Activated naive CD4-positive, alpha-beta T cell treated with anti-CD3 and anti-CD28 coated beads, Interleukin-2, amount 50 U/mL, for 72 hours (primary cell): ENCODE measurements at regions not wholly inside any gene's neighbourhood (a gene's known extent, or its start where the extent isn't known, plus 50 kb on each side); places are given as distances from the start of the nearest gene placed in this dataset.

ENCODE experiments used
- ATAC-seq, 2 donors: fragments of 150-1000 bp; cut with Tn5 transposase; 2 replicates each; pipeline ENCODE4 v1.10.0; 2021; ENCODE audit warnings: mild to moderate bottlenecking in 2 of 2, moderate library complexity in 2 of 2
- DNase-seq, 2 donors: peaks; one replicate each; pipeline ENCODE4 v3.0.0; 2021 to 2022; ENCODE audit warnings: low spot score in 2 of 2
- H3K27ac Mint-ChIP-seq, 2 donors: one replicate each; pipeline ENCODE4 v1.8.0; 2022; ENCODE audit warnings: mild to moderate bottlenecking in 2 of 2, mixed read lengths in 2 of 2
- H3K36me3 Mint-ChIP-seq, 2 donors: one replicate each; pipeline ENCODE4 v1.8.0; 2022; ENCODE audit warnings: mixed read lengths in 2 of 2
- H3K9me3 Mint-ChIP-seq, 2 donors: one replicate each; pipeline ENCODE4 v1.8.0; 2022; ENCODE audit warnings: mixed read lengths in 2 of 2

- Mint-ChIP-seq H3K36me3 (no peaks in the 10 kb centered on the region), H3K9me3 (no peaks in the 10 kb centered on the region), H3K27ac (no peak overlapping the region)
- ATAC-seq (no peak), DNase-seq (no peak)
Observed at GRCh38 chr5:126354858-126355731, 68.1 kb upstream of the GRAMD2B start.

- Mint-ChIP-seq H3K9me3 (no peaks in the 10 kb centered on the region), H3K36me3 (no peaks in the 10 kb centered on the region), H3K27ac (no peak overlapping the region)
- DNase-seq: no peak
- no peak for ATAC-seq
Observed at GRCh38 chr5:126355940-126356339, 67.3 kb upstream of the GRAMD2B start.

- Mint-ChIP-seq H3K27ac (no peak overlapping the region), H3K9me3 (no peaks in the 10 kb centered on the region), H3K36me3 (no peaks in the 10 kb centered on the region)
- ATAC-seq (no peak), DNase-seq (no peak)
Observed at GRCh38 chr5:126357585-126358342, 65.4 kb upstream of the GRAMD2B start.

GRCh38 chr5:126358525-126358924 lies 64.7 kb upstream of the GRAMD2B start:
- H3K36me3 Mint-ChIP-seq: no peaks in the 10 kb centered on the region
- DNase-seq (no peak), ATAC-seq (peak in 1 of 2 donors; percentile 57)
- no peaks in the 10 kb centered on the region for H3K9me3 Mint-ChIP-seq
- H3K27ac Mint-ChIP-seq: no peak overlapping the region

GRCh38 chr5:126359884-126360283 lies 63.3 kb upstream of the GRAMD2B start:
- ATAC-seq (peak in 1 of 2 donors; percentile 36), DNase-seq (no peak)
- no peak overlapping the region for H3K27ac Mint-ChIP-seq
- H3K9me3 Mint-ChIP-seq: no peaks in the 10 kb centered on the region
- H3K36me3 Mint-ChIP-seq: no peaks in the 10 kb centered on the region

GRCh38 chr5:126360467-126360866 lies 62.7 kb upstream of the GRAMD2B start:
- DNase-seq (no peak), ATAC-seq (no peak)
- no peaks in the 10 kb centered on the region for H3K9me3 Mint-ChIP-seq
- H3K27ac Mint-ChIP-seq: no peak overlapping the region
- H3K36me3 Mint-ChIP-seq: no peaks in the 10 kb centered on the region

- ATAC-seq: peak in 1 of 2 donors; percentile 46
- H3K36me3 Mint-ChIP-seq: no peaks in the 10 kb centered on the region
Observed at GRCh38 chr5:126363658-126364057, 59.6 kb upstream of the GRAMD2B start.

GRCh38 chr5:126364206-126364902 lies 58.9 kb upstream of the GRAMD2B start:
- H3K9me3 Mint-ChIP-seq: no peaks in the 10 kb centered on the region
- ATAC-seq: no peak
- no peak for DNase-seq
- H3K27ac Mint-ChIP-seq: no peak overlapping the region
- H3K36me3 Mint-ChIP-seq: no peaks in the 10 kb centered on the region

More at GRCh38 chr5:126363658-126364057, 59.6 kb upstream of the GRAMD2B start:
- Mint-ChIP-seq H3K9me3 (no peaks in the 10 kb centered on the region), H3K27ac (no peak overlapping the region)
- no peak for DNase-seq

GRCh38 chr5:126365446-126366198 lies 57.6 kb upstream of the GRAMD2B start:
- Mint-ChIP-seq H3K9me3 (no peaks in the 10 kb centered on the region), H3K36me3 (no peaks in the 10 kb centered on the region), H3K27ac (no peak overlapping the region)
- DNase-seq (no peak), ATAC-seq (no peak)

GRCh38 chr5:126366199-126366560 lies 57.0 kb upstream of the GRAMD2B start:
- H3K27ac Mint-ChIP-seq: no peak overlapping the region
- no peak for DNase-seq
- H3K36me3 Mint-ChIP-seq: no peaks in the 10 kb centered on the region
- H3K9me3 Mint-ChIP-seq: no peaks in the 10 kb centered on the region
- ATAC-seq: no peak

- Mint-ChIP-seq H3K36me3 (no peaks in the 10 kb centered on the region), H3K9me3 (no peaks in the 10 kb centered on the region), H3K27ac (no peak overlapping the region)
- ATAC-seq: no peak
- no peak for DNase-seq
Observed at GRCh38 chr5:126368239-126368812, 54.9 kb upstream of the GRAMD2B start.

GRCh38 chr5:126369083-126369482 lies 54.1 kb upstream of the GRAMD2B start:
- Mint-ChIP-seq H3K9me3 (no peaks in the 10 kb centered on the region), H3K36me3 (no peaks in the 10 kb centered on the region), H3K27ac (no peak overlapping the region)
- ATAC-seq: no peak
- no peak for DNase-seq

- Mint-ChIP-seq H3K36me3 (no peaks in the 10 kb centered on the region), H3K27ac (no peak overlapping the region), H3K9me3 (no peaks in the 10 kb centered on the region)
- DNase-seq (no peak), ATAC-seq (no peak)
Observed at GRCh38 chr5:126369995-126370731, 53.0 kb upstream of the GRAMD2B start.

- H3K36me3 Mint-ChIP-seq: no peaks in the 10 kb centered on the region
- H3K27ac Mint-ChIP-seq: peak overlapping the region in 1 of 2 donors; percentile 29
- no peak for ATAC-seq
- H3K9me3 Mint-ChIP-seq: no peaks in the 10 kb centered on the region
- DNase-seq: no peak
Observed at GRCh38 chr5:126370796-126371718, 52.2 kb upstream of the GRAMD2B start.
